GM10266 (cell line): ENCODE measurements at regions not wholly inside any gene's neighbourhood (a gene's known extent, or its start where the extent isn't known, plus 50 kb on each side); places are given as distances from the start of the nearest gene placed in this dataset.

Experiments used
- DNase-seq: peaks from one replicate; pipeline ENCODE4 v3.0.0; 2012; ENCODE audit errors: extremely low spot score
- TF ChIP-seq, protein P1 (sequence below): IDR thresholded peaks from 2 replicates; pipeline ENCODE4 v1.5.1; 2012; ENCODE audit warnings: mild to moderate bottlenecking, low read depth; ENCODE audit not compliant: control insufficient read depth, insufficient read depth; ENCODE audit errors: missing control alignments

DNA sequence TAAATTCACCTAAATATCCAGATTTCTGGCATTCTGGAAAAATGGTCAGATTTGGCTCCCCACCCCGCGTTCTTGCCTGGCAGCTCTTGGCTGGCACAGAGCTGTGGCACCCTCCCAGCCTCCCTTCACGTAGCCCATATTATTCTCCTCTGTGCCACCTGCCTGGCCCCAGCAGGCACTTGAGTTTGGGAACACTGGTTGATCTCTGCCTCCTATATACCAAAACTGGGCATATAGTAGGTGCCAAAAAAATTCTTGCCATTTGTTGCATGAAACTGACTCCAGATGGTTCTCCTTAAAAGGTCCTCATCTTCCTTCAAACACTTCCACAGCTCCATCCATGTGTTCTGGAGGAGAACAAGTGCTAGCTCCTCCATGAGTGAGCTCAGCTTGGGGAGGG, 167.0 kb downstream of the RPS24 start:
- no peak for DNase-seq

DNA sequence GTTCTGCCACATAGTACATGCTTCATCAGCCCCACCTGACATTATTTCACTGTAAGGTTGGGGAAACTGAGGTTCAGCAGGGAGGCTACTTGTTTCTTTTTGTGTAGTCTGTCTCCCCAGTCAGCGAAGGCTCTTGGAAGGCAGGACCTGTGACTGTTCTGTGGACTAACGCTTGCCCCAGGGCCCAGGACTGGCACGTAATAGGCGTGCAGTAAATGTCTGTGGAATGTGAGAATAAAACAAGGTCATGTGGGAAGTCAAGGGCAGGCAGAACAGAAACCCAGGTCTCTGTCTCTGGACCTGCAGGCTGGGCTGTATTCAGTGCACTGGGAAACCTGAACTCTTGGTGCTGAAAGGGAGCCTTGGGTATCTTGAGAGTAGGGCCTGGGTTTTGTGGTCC, 168.7 kb downstream of the RPS24 start:
- no peak for DNase-seq
- TF ChIP-seq, protein P1, sequence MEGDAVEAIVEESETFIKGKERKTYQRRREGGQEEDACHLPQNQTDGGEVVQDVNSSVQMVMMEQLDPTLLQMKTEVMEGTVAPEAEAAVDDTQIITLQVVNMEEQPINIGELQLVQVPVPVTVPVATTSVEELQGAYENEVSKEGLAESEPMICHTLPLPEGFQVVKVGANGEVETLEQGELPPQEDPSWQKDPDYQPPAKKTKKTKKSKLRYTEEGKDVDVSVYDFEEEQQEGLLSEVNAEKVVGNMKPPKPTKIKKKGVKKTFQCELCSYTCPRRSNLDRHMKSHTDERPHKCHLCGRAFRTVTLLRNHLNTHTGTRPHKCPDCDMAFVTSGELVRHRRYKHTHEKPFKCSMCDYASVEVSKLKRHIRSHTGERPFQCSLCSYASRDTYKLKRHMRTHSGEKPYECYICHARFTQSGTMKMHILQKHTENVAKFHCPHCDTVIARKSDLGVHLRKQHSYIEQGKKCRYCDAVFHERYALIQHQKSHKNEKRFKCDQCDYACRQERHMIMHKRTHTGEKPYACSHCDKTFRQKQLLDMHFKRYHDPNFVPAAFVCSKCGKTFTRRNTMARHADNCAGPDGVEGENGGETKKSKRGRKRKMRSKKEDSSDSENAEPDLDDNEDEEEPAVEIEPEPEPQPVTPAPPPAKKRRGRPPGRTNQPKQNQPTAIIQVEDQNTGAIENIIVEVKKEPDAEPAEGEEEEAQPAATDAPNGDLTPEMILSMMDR: no peak

More for the DNA sequence above, 167.0 kb downstream of the RPS24 start:
- TF ChIP-seq, protein P1: no peak

DNA sequence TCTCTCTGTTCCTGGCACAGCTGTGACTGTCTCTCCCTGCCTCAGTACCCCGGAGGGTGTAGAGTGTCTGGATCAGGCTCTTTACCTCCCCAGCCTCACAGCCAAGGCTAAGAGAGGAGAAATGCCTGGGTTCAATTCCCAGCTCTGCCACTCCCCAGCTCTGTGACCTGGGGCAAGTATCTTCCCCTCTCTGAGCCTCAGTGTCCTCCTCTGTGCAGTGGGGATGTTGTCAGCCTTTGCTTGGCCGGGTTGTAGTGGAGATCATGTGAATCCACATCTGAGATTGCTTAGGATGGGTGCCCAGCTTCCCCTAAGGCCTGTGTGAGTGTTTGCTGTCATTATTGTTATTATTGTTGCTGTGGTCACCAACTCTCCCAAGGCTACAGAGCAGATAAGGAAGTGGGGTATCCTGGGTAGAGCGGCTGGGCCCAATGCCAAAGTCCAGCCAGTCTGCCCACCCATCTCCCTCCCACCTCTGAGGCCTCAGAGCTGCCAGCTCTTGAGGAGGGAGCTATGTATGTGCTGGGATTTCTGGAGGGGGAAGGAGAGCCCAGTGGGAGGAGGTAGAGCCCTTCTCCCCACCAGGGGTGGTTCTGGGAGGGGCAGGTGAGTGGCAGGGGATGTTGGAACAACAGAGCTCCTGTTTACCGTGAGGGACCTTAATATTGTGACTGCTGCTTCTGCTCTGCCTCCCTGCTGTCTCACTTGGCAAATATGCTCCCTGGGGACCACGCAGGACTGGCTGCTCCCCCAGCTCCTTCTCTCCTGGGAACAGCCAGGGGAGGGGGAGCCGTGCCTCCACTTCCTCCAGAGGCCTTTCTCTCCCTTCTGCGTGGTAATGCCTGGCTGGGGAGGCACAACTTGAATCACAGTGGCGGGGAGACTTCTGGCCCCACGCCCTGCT, 170.5 kb downstream of the RPS24 start:
- TF ChIP-seq, protein P1: no peak
- no peak for DNase-seq

DNA sequence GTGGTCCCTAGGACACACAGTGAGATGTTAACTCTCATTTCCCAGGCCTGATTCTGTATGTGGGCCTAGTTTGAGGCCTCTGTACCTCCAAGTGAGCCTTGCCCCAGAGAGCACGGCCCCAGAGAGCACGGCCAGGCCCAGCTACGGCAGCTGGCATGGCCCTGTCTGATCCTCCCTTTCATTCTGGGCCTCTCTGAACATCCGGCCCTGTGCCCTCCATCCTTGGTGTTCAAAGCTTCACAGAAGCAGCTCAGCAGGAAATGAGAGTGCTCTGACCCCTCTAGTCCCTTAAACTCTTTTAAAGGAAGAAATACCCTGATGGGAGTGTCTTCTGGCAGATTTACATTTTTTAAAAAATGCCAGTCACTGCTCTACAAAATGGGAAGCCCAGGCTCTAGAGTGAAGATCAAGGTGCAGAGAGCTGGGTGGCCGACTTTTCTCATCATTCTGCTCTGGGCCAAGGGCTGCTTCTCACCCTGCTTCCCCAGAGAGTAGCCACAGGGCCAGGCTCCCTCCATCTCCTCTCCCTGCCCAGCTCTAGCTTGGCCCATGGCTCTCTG, 171.9 kb downstream of the RPS24 start:
- no peak for DNase-seq
- TF ChIP-seq, protein P1: no peak

DNA sequence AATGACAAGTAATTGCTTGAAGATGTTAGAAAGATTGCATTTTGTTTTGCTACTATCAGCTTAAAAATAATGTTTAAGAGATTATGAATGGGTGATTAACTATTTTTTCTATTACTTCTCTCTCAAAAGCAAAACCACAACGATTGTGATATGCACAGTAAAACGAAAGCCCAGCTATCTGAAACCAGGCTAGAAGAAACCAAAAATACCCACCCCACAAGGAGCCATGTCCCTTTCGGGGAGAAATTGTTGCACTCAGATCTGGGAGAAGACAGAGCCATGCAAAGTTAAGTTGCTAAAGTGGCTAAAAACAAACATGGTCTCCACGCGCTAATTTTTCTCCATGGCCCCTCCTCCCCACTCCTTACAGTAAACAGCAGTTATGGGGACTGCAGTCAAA, 173.6 kb downstream of the RPS24 start:
- TF ChIP-seq, protein P1: no peak
- DNase-seq: no peak

DNA sequence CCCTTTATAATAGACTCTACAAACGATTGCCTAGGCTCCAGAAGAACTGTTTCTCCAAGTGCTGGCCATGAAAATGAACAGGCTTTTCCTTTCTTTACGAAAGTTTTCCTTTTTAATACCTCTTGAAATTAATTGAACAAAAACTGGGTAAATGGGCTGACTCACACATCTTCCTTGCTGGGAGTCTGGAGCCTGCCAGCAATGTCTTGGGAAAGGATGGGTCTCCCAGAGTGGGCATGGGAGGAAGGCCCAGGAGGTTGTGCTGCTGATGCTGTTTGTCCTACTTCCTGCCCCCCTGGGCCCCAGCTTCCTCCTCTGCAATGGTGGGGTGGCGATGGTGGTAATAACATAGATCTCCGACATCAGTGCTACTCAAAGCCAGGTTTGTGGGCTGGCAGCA, 174.1 kb downstream of the RPS24 start:
- TF ChIP-seq, protein P1: no peak
- DNase-seq: no peak

DNA sequence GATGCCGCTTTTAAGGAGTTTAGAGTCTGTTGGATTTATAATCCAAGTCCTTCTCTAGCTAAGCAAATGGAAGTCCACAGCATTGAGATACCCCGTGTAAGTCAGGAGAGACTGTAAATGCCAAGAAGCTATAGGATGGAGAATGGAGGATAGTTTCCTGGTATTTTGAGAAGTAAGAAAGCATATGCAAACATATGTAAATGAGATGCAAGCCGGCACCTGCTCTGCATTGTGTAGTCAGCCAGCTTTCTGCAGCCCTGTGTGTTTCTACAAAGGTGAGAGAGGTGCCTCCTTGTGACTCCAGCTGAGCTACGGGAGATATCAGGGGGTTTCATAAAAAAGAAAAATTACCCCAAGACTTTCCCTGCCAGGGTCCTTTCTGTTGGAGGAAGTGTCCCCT, 176.3 kb downstream of the RPS24 start:
- TF ChIP-seq, protein P1: no peak
- no peak for DNase-seq
